SK-N-SH treated with all-trans-retinoic acid at 6 μM for 48 hours (cell line): ENCODE measurements at regions not wholly inside any gene's neighbourhood (a gene's known extent, or its start where the extent isn't known, plus 50 kb on each side); places are given as distances from the start of the nearest gene placed in this dataset.

Experiments
- ATAC-seq: fragments of 200-7000 bp; cut with Tn5 transposase; 3 replicates; pipeline ENCODE4 v1.9.1; 2020; ENCODE audit warnings: mild to moderate bottlenecking, moderate library complexity
- ARNTL ChIP-seq: fragments of 450-650 bp; formaldehyde crosslinking; IDR thresholded peaks from 2 replicates; pipeline ENCODE4 v1.5.0; 2020; ENCODE audit warnings: low read depth, mild to moderate bottlenecking, moderate library complexity, borderline replicate concordance
- BACH2 ChIP-seq: fragments of 250-450 bp; sonication (Bioruptor Pico); IDR thresholded peaks from 2 replicates; pipeline ENCODE4 v1.9.0; 2021; ENCODE audit warnings: mild to moderate bottlenecking, borderline replicate concordance
- CSDC2 ChIP-seq: fragments of 250-450 bp; sonication (Bioruptor Pico); IDR thresholded peaks from 2 replicates; pipeline ENCODE4 v1.5.0; 2020; ENCODE audit warnings: mild to moderate bottlenecking, moderate library complexity
- ESRRG ChIP-seq: fragments of 250-450 bp; sonication (Bioruptor Pico); IDR thresholded peaks from 2 replicates; pipeline ENCODE4 v1.6.1; 2021; ENCODE audit warnings: mild to moderate bottlenecking
- GLIS3 ChIP-seq: fragments of 250-450 bp; sonication (Bioruptor Pico); IDR thresholded peaks from 2 replicates; pipeline ENCODE4 v1.5.0; 2020; ENCODE audit warnings: mild to moderate bottlenecking, moderate library complexity
- ISL1 ChIP-seq: fragments of 250-450 bp; sonication (Bioruptor Pico); IDR thresholded peaks from 2 replicates; pipeline ENCODE4 v2.1.2; 2022; ENCODE audit warnings: mild to moderate bottlenecking, moderate library complexity
- OSR1 ChIP-seq: fragments of 250-450 bp; sonication (Bioruptor Pico); IDR thresholded peaks from 2 replicates; pipeline ENCODE4 v1.8.0; 2022; ENCODE audit warnings: moderate library complexity, mild to moderate bottlenecking, inconsistent platforms
- RARB ChIP-seq: fragments of 250-450 bp; sonication (Bioruptor Pico); IDR thresholded peaks from 2 replicates; pipeline ENCODE4 v1.8.0; 2021; ENCODE audit warnings: mild to moderate bottlenecking, moderate library complexity
- TCF4 ChIP-seq: fragments of 250-450 bp; sonication (Bioruptor Pico); IDR thresholded peaks from 2 replicates; pipeline ENCODE4 v1.8.0; 2021; ENCODE audit warnings: mild to moderate bottlenecking, moderate library complexity, borderline replicate concordance
- TOX ChIP-seq: fragments of 250-450 bp; sonication (Bioruptor Pico); IDR thresholded peaks from 2 replicates; pipeline ENCODE4 v1.8.0; 2021; ENCODE audit warnings: mild to moderate bottlenecking, moderate library complexity, borderline replicate concordance
- ZC3H10 ChIP-seq: fragments of 250-450 bp; sonication (Bioruptor Pico); IDR thresholded peaks from 2 replicates; pipeline ENCODE4 v1.5.1; 2021; ENCODE audit warnings: mild to moderate bottlenecking, moderate library complexity
- ZFP3 ChIP-seq: fragments of 250-450 bp; sonication (Bioruptor Pico); IDR thresholded peaks from 2 replicates; pipeline ENCODE4 v1.5.0; 2020; ENCODE audit warnings: mild to moderate bottlenecking, moderate library complexity
- ZNF70 ChIP-seq: fragments of 450-650 bp; formaldehyde crosslinking; IDR thresholded peaks from 2 replicates; pipeline ENCODE4 v1.5.0; 2020; ENCODE audit warnings: mild to moderate bottlenecking, moderate library complexity
- ZNF8 ChIP-seq: fragments of 450-650 bp; formaldehyde crosslinking; IDR thresholded peaks from 2 replicates; pipeline ENCODE4 v1.5.0; 2020; ENCODE audit warnings: mild to moderate bottlenecking, moderate library complexity
- TF ChIP-seq, protein P1 (sequence below): fragments of 250-450 bp; sonication (Bioruptor Pico); IDR thresholded peaks from 2 replicates; pipeline ENCODE4 v1.5.1; 2021; ENCODE audit warnings: mild to moderate bottlenecking, moderate library complexity
- TF ChIP-seq, protein P2 (sequence below): fragments of 250-450 bp; sonication (Bioruptor Pico); IDR thresholded peaks from 2 replicates; pipeline ENCODE4 v1.5.1; 2020; ENCODE audit warnings: low read depth, mild to moderate bottlenecking, moderate library complexity
- TF ChIP-seq, protein P3 (sequence below): fragments of 250-450 bp; sonication (Bioruptor Pico); IDR thresholded peaks from 2 replicates; pipeline ENCODE4 v1.8.0; 2021; ENCODE audit warnings: low read depth, mild to moderate bottlenecking, moderate library complexity, borderline replicate concordance
- TF ChIP-seq, protein P4 (sequence below): fragments of 250-450 bp; sonication (Bioruptor Pico); IDR thresholded peaks from 2 replicates; pipeline ENCODE4 v1.5.0; 2020; ENCODE audit warnings: mild to moderate bottlenecking, moderate library complexity
- TF ChIP-seq, protein P5 (sequence below): fragments of 250-450 bp; sonication (Bioruptor Pico); IDR thresholded peaks from 2 replicates; pipeline ENCODE4 v1.8.0; 2020; ENCODE audit warnings: mild to moderate bottlenecking, moderate library complexity, borderline replicate concordance

DNA sequence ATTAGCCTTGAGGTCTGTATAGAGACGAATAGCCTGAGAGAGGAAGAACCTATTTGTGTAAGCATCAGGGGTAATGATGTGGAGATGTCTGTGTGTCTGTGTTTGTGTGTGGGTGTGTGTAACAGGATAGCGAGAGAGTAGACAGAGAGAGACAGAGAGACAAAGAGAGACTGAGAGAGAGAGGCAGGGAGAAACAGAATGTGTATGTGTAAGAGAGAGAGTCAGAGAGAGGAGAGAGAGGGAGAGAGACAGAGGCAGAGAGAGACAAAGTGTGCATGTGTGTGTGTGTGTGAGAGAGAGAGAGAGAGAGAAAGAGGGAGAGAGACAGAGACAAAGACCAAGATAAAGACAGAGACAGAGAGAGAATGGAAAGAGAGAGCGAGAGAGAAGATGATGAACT, 396.1 kb downstream of the PAX1 start (continued):
- TF ChIP-seq, protein P1, sequence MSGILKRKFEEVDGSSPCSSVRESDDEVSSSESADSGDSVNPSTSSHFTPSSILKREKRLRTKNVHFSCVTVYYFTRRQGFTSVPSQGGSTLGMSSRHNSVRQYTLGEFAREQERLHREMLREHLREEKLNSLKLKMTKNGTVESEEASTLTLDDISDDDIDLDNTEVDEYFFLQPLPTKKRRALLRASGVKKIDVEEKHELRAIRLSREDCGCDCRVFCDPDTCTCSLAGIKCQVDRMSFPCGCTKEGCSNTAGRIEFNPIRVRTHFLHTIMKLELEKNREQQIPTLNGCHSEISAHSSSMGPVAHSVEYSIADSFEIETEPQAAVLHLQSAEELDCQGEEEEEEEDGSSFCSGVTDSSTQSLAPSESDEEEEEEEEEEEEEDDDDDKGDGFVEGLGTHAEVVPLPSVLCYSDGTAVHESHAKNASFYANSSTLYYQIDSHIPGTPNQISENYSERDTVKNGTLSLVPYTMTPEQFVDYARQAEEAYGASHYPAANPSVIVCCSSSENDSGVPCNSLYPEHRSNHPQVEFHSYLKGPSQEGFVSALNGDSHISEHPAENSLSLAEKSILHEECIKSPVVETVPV (CRISPR knock-in tag): no peak
- TF ChIP-seq, all 23 proteins: peak for 0

DNA sequence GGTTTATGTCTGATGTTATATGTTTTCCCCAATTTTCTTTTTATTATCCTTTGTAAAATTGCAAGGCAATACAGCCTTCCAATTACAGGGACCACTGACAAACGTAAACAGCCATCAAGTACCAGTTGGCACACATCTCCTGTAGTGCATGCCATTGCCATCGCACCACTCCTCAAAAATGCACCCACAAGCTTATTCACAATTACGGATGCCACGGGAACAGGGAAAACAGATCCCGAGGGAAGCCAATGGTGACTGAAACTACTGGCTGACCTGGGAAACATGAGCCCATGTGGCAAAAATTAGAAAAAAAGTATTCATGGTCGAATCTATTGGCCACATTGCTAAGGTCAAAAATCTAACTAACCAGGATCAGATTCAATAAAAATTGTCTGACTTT, 395.2 kb downstream of the PAX1 start:
- no peak for ATAC-seq
- TF ChIP-seq, protein P2, sequence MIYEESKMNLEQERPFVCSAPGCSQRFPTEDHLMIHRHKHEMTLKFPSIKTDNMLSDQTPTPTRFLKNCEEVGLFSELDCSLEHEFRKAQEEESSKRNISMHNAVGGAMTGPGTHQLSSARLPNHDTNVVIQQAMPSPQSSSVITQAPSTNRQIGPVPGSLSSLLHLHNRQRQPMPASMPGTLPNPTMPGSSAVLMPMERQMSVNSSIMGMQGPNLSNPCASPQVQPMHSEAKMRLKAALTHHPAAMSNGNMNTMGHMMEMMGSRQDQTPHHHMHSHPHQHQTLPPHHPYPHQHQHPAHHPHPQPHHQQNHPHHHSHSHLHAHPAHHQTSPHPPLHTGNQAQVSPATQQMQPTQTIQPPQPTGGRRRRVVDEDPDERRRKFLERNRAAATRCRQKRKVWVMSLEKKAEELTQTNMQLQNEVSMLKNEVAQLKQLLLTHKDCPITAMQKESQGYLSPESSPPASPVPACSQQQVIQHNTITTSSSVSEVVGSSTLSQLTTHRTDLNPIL (CRISPR knock-in tag): no peak
- no peak for TF ChIP-seq ESRRG (CRISPR knock-in tag)
- TF ChIP-seq ZNF70 (CRISPR knock-in tag): no peak
- TF ChIP-seq OSR1 (CRISPR knock-in tag): no peak
- TF ChIP-seq ZFP3 (CRISPR knock-in tag): no peak
- TF ChIP-seq GLIS3 (CRISPR knock-in tag): no peak
- no peak for TF ChIP-seq BACH2 (CRISPR knock-in tag)
- TF ChIP-seq, protein P3, sequence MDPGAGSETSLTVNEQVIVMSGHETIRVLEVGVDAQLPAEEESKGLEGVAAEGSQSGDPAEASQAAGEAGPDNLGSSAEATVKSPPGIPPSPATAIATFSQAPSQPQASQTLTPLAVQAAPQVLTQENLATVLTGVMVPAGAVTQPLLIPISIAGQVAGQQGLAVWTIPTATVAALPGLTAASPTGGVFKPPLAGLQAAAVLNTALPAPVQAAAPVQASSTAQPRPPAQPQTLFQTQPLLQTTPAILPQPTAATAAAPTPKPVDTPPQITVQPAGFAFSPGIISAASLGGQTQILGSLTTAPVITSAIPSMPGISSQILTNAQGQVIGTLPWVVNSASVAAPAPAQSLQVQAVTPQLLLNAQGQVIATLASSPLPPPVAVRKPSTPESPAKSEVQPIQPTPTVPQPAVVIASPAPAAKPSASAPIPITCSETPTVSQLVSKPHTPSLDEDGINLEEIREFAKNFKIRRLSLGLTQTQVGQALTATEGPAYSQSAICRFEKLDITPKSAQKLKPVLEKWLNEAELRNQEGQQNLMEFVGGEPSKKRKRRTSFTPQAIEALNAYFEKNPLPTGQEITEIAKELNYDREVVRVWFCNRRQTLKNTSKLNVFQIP: no peak
- TF ChIP-seq ZNF8 (CRISPR knock-in tag): no peak
- no peak for TF ChIP-seq RARB (CRISPR knock-in tag)
- TF ChIP-seq ARNTL (CRISPR knock-in tag): no peak
- TF ChIP-seq, protein P4, sequence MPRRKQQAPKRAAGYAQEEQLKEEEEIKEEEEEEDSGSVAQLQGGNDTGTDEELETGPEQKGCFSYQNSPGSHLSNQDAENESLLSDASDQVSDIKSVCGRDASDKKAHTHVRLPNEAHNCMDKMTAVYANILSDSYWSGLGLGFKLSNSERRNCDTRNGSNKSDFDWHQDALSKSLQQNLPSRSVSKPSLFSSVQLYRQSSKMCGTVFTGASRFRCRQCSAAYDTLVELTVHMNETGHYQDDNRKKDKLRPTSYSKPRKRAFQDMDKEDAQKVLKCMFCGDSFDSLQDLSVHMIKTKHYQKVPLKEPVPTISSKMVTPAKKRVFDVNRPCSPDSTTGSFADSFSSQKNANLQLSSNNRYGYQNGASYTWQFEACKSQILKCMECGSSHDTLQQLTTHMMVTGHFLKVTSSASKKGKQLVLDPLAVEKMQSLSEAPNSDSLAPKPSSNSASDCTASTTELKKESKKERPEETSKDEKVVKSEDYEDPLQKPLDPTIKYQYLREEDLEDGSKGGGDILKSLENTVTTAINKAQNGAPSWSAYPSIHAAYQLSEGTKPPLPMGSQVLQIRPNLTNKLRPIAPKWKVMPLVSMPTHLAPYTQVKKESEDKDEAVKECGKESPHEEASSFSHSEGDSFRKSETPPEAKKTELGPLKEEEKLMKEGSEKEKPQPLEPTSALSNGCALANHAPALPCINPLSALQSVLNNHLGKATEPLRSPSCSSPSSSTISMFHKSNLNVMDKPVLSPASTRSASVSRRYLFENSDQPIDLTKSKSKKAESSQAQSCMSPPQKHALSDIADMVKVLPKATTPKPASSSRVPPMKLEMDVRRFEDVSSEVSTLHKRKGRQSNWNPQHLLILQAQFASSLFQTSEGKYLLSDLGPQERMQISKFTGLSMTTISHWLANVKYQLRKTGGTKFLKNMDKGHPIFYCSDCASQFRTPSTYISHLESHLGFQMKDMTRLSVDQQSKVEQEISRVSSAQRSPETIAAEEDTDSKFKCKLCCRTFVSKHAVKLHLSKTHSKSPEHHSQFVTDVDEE (CRISPR knock-in tag): no peak
- no peak for TF ChIP-seq TCF4 (CRISPR knock-in tag)
- TF ChIP-seq, protein P1 (CRISPR knock-in tag): no peak
- no peak for TF ChIP-seq CSDC2 (CRISPR knock-in tag)
- no peak for TF ChIP-seq TOX
- no peak for TF ChIP-seq ISL1 (CRISPR knock-in tag)
- TF ChIP-seq ZC3H10: no peak
- TF ChIP-seq, protein P5, sequence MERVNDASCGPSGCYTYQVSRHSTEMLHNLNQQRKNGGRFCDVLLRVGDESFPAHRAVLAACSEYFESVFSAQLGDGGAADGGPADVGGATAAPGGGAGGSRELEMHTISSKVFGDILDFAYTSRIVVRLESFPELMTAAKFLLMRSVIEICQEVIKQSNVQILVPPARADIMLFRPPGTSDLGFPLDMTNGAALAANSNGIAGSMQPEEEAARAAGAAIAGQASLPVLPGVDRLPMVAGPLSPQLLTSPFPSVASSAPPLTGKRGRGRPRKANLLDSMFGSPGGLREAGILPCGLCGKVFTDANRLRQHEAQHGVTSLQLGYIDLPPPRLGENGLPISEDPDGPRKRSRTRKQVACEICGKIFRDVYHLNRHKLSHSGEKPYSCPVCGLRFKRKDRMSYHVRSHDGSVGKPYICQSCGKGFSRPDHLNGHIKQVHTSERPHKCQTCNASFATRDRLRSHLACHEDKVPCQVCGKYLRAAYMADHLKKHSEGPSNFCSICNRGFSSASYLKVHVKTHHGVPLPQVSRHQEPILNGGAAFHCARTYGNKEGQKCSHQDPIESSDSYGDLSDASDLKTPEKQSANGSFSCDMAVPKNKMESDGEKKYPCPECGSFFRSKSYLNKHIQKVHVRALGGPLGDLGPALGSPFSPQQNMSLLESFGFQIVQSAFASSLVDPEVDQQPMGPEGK: no peak

DNA sequence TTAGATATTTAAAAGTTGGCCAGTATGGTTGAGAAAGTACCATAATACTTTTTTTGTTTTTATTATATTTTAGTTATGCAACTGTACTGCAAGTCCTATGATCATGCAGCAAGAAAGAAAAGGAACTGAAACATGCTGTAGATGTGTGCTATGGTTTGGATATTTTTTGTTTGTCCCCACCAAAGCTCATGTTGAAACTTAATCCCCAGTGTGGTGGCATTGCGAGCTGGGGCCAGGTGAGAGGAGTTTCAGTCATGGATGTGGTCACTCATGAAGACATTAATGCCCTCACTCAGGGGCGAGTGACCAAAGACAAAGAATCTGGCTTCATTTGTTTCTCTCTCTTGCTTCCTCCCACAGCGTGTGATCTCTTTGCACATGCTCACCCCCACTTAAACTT, 393.9 kb downstream of the PAX1 start:
- TF ChIP-seq ARNTL (CRISPR knock-in tag) (no peak), CSDC2 (CRISPR knock-in tag) (no peak), RARB (CRISPR knock-in tag) (no peak), ESRRG (CRISPR knock-in tag) (no peak), ZNF70 (CRISPR knock-in tag) (no peak), OSR1 (CRISPR knock-in tag) (no peak), ISL1 (CRISPR knock-in tag) (no peak), TOX (no peak)
- TF ChIP-seq, protein P5: no peak
- TF ChIP-seq, protein P4 (CRISPR knock-in tag): no peak
- TF ChIP-seq, protein P1 (CRISPR knock-in tag): no peak
- no peak for ATAC-seq
